ENCODE measurements at regions not wholly inside any gene's neighbourhood (a gene's known extent, or its start where the extent isn't known, plus 50 kb on each side); places are given as distances from the start of the nearest gene placed in this dataset.

- TF ChIP-seq CEBPZ (IDR thresholded peaks at IDR 0.05; ENCODE audit: low read depth, low read length): no peak
These were observed 267.8 kb upstream of the NRIP1 start (continued) for GRCh38 chr21:15332572-15332971.

- Histone ChIP-seq H3K9me3 (replicated peaks; ENCODE audit: control insufficient read depth, insufficient read depth, low read length) (no peaks in the 10 kb centered on the region), H3K4me3 (no peak overlapping the region), H3K36me3 (ENCODE audit: control insufficient read depth in 2 of 2, insufficient read depth in 2 of 2, low read length in 1 of 2) (no peaks in the 10 kb centered on the region), H4K20me1 (ENCODE audit: control insufficient read depth, insufficient read depth) (no peaks in the 10 kb centered on the region), H3K4me1 (ENCODE audit: control insufficient read depth, insufficient read depth, low read length) (no peaks in the 10 kb centered on the region), H3K9ac (ENCODE audit: control insufficient read depth, insufficient read depth, low read length) (no peak overlapping the region), H3K4me2 (ENCODE audit: control insufficient read depth, insufficient read depth) (no peak overlapping the region), H3K27ac (ENCODE audit: control insufficient read depth, insufficient read depth) (no peak overlapping the region), H3K27me3 (replicated peaks in 1 of 2; ENCODE audit: control insufficient read depth in 2 of 2, insufficient read depth in 2 of 2, low read length in 1 of 2) (no peaks in the 10 kb centered on the region), H3K79me2 (ENCODE audit: control insufficient read depth, insufficient read depth, low read length) (no peaks in the 10 kb centered on the region), H2AFZ (ENCODE audit: control insufficient read depth, low read depth, low read length) (no peak overlapping the region)
- no TSS peak for BruUV-seq (replicated peaks)
- ChIA-PET POLR2A (no interaction called here), SMC1A (ENCODE audit: uncharacterized antibody, unreplicated experiment) (interaction anchor here (0.6 to 1.2 kb wide), 2 partner anchors 150 to 861 kb away, joined by 3 read pairs; no protein-coding TSS in a partner anchor), CTCF (no interaction called here), RAD21 (ENCODE audit: unreplicated experiment) (no interaction called here)
- FAIRE-seq (no peak), DNase-seq (ENCODE audit: low read depth, low spot score) (no peak), ATAC-seq (no peak)
- in situ Hi-C loops (cut with MboI) (no loop called here), intact Hi-C loops (cut with micrococcal nuclease; ENCODE audit: unreplicated experiment) (no loop called here)
- WGBS (ENCODE audit: insufficient coverage, insufficient replicate concordance, low lambda C conversion rate, missing lambda C conversion rate): 0% methylated on average over 1 of the region's 1 CpG
- no peak for TF ChIP-seq SUPT20H (IDR thresholded peaks at IDR 0.05; ENCODE audit: borderline replicate concordance, control insufficient read depth, low read depth, low read length)
These were observed 268.4 kb upstream of the NRIP1 start for GRCh38 chr21:15333136-15333710.
